ENCODE measurements at regions not wholly inside any gene's neighbourhood (a gene's known extent, or its start where the extent isn't known, plus 50 kb on each side); places are given as distances from the start of the nearest gene placed in this dataset.

DNA sequence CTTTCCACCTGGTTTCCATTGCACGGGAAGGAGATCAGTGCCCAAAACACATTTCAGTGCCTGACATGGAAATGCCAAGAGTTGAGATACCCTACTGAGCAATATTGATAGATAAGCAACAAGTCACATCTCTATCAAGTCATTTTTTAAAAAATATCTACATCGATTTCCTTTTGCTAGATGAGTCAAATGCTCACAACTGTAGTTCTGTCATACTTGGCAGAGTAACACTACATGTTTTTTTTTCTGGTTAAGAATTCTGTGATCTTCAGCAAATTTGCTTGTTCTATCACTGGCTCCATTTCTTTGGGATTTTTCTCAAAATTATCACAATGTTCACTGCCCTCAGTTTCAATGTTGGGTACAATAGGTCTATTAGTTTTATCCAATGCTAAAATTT, 145.4 kb downstream of the ZC3H11B start:
- DNase-seq: no peak

DNA sequence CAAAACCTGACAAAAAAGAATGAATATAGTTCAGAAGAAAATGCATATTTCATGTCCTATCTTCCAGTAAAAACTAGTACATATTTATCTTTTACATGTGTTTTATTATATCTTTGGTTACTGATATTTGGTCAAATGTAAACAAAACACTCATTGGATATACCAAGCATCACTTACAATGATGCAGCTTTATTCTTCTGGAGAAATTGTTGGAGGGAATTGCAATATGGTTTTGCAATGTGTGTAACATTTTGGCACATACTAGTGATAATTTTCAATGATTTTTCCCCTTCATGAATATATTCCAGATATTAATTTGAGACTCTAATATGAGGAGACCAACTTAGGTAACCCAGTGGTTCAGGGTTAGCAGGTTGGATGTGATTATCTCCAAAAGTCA, 146.1 kb downstream of the ZC3H11B start:
- DNase-seq: no peak

DNA sequence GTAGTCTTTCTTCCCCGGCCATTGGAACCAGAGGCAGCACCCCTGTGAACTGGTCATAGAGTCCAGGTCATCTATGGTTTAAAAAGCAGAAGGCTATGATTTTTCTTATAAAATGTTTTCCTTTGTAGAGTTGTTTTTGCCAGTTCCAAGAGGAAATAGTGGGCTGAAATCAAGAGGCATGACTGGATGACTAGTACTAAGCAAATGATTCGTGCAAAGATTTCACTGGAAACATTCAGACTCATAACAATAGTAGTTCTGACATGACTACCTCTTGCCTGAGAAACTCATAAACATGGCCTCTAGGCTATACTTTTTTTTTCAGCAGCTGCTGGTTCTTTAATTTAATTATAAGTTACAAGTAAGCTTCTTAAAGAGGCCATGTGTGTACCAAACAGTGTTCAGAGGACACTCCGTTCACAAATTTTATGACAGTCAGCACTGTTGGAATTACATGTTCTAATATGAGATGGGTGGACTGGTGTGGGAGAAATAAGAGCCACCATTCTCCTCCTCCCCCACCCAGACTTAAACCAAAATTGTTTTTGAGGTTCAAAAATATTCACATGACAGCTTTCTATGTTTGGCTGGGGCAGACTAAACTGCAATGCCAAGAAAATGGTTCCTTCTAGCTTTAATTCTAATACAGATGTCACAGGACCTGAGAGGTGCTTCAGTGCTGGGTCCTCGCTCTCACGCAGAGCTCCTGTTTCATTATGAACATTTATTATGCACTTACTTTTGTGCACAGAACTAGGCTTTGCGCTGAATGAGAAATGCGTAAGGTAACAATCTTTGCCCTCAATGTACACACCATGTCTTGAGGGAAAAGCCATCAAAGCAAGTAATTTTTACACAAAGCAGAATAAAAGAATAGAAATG, 147.5 kb downstream of the ZC3H11B start:
- no peak for DNase-seq

DNA sequence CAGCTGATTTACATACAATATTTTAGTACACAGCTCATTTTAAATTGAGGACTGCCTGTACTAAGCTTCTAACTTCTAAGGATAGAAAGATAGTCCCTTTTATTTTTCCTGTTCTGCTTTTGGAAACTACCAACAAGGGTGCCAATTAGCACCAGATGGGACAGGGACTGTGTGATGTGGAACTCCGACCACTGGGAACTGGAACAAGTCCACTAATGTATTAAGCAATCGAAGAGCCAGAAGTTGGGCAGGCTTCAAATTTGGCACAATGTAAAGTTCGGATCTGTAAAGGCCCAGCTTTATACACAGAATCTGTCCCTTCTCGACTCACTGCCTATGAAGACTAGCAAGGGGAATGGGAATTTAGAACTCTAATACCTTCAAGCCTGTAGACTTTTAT, 149.3 kb downstream of the ZC3H11B start:
- no peak for DNase-seq

DNA sequence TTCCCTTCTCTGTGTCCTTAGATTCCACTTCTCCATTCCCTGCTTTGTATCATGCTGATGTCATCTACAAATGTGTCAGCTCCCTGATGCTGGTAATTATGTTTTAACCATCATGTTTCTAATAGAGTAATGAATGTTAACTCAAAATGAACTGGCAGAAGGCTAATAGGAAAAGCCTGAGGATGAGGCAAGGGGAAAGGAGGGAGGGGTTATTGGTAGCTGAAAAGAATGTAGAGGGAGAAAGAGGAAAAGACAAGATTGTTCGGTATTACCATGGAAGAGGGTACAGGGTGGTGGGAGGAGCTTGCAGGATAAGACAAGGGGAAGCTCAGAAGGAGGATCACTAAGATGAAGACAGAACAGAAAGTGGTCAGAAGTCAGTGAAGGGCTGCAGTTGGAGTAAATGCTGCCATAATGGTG, 150.9 kb downstream of the ZC3H11B start:
- no peak for DNase-seq

DNA sequence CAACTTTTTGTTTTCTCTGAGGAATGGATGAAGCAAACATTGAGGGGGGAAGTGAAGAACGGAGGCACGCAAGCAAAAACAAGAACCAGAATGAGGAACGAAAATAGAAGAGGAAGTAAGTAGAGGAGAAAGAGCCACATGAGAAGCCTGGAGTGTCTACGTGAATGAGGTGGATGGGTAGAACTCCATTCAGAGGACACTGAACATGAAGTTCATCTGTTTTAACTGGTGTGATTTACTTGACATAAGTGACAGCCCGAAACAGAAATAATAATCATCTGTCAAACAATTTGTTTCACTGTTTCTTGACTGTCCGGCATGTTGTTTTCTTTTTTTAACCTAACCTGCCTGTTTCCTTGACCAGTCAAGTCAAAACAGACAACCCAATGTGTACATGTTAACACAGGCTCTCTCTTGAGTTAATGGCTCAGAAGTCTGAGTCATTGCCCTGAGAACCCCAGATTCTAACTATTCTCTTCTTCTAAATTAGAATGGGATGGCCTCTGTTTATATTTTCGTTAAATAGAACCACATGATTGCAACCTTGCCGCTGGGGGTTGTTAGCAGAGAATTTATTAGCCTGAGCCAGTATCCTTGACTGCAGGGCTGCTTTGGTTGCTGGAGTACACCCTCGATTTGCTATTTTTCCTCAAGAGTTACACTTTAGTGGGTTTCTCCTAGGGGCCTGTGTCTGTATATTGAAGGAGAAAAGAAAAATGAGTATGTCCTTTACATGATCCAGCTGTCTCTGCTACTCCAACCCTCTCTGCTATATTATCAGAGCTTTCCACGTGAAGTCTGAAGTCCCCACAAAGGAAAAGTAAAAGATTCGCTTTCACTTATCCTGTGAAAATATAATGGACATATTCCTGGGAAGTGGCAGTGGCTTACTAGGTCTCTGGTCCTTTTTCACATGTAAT, 151.7 kb downstream of the ZC3H11B start:
- no peak for DNase-seq

DNA sequence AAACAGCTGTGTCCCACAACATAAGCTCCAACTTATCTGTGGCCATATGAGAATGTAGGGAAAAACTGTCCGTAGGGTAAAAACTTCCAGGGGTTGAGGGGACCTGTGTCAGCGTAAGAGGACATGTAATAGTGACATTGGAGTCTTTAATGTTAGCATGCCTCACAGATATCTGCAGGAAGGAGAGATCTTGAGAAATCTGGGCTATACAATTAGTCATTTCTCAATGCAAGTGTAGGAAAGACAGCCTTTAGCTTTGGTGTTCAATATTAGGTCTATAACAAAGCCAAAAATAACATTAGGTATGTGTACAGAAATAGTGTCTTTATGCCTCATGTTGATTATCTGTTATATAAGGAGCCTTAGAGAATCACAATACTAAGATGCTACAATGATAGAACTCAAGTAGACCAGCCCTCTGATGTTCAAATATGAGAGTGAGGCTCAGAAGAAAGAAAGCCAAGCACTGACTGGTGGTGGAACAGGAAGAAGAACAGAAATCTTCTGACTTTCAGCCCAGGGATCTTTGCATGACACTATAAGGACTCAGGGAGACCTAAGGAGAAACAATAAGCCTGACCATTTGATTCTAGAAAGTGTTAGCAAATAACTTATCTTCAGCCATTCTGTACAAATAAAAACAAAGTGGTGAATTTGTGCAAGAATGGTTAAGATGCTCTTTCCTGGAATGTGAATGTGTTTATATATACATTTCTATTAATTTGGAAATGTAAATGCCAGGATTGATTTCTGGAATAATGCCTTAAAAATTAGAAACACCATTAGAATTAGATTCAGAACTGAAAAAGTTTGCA, 152.6 kb downstream of the ZC3H11B start:
- no peak for DNase-seq

DNA sequence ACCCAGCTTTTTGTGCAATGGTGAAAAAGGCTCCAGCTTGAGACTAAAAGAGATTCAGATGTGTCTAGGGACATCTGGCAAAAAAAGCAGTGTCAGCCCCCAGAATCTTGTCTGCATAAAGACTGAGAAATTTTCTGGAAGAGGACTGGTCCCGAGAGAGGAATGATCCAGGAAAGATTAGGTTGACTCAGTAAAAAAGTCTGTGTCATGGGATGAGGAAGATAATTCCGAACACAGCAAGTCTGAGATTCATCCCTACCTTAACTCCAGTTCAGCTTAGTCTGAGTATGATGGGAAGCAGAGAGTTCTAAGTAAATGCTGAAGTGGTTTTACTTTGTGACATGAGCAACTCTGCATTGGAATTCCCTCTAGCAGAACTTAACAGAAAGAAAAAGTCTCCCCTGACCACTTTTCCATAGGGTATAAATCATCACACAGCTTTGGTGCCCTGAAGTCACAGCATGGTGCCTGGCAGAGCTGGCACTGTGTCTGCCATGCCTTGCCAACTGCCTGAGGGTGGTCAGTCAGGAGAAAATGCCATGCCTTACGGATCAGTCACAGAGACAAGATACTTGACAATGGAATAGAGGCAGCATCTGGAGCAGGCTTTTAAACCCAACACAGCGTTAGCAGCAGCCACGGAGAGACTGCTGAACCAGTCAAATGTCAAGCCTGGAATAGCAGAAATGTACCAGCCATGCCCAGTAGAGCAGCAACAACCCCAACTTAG, 153.4 kb downstream of the ZC3H11B start:
- no peak for DNase-seq

DNA sequence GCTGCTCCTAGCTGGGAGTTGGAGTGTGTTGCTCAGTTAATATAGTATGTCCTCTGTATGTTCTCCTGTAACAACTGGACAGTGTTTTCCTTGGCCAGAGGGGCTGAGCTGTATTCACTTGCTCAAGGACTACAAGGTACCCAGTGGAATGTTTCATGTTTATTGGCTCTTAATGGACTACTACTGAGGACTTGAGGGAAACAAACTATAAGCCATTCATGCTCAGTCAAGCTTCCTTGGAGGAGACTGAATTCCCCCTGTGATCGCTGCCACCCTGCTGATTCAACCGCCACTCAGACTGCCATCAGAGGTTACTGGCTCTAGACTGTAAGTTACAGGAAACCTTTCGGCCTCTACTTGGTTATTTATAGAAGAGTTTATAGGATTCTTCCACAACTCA, 166.6 kb downstream of the ZC3H11B start:
- DNase-seq: no peak

DNA sequence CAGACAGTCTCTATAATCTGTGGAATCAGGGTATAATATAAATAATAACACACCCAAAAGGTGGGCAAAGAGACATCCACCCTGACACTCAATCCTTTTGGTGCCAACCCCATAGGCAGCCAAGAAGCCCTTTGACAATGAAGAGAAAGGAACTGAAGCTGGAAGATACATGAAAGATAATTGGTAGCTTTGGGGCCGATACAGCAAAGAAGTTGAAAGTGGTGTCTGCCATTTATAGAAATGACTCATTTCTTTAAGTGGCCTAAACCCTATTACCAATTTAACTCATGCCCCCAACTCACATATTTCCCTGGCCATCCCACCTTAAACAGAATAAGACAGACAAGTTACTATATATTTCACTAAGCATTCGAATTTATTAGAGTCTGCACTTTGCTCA, 167.0 kb downstream of the ZC3H11B start:
- no peak for DNase-seq

DNA sequence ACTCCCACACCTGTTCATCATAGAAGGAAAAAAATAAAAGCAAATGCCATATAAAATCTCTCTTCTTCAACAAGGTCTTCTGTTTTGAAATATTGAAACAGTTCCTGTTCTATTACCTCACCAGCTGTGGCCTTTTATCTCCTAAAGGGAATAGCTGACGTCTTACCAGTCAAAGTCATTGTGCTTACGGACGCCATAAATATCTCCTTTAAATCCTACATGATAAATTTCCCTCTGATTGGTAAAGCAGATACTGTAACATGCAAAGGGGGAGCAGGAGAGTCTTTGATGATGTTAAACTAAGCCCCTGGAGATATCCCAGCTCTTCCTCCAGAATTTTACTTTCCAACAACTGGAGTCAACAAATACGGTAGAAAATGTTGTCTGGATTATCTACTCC, 168.4 kb downstream of the ZC3H11B start:
- DNase-seq: no peak

DNA sequence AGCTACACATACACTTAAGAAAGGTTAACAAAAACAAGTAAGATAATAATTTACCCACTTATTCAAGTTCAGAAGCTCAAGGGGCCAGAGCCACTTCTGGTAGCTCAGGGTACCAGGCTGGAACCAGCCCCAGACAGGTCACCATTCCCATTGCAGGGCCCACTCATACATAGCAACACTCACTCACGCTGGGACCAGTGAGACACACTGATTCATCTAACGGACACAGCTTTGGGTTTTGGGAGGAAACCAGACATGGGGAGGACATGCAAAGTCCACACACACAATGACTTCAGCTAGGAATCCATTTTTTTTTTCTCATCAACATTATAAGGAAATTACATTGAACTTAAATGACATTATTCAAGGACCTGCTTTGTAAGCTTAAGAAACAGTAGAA, 169.1 kb downstream of the ZC3H11B start:
- no peak for DNase-seq

DNA sequence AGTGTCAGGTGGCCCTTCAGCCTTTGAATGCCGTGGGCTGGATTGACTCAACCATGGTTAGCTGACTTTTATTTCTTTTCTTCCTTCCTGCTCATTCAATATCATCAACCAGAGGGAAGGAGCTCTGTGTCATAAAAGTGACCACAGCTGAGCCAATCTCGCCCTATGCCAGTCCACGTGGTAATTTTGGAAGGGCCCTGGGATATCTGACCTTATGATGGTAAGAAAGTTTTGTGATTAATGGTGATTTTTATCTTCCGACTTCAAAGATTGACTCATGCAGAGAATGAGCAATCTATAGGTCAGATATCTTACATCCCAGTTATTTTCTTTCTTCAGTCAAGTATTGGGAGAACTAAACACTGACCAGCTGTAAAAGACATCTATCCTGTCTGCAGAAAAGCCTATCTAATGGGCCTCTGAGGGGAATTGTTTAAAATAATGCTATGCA, 170.3 kb downstream of the ZC3H11B start:
- no peak for DNase-seq

DNA sequence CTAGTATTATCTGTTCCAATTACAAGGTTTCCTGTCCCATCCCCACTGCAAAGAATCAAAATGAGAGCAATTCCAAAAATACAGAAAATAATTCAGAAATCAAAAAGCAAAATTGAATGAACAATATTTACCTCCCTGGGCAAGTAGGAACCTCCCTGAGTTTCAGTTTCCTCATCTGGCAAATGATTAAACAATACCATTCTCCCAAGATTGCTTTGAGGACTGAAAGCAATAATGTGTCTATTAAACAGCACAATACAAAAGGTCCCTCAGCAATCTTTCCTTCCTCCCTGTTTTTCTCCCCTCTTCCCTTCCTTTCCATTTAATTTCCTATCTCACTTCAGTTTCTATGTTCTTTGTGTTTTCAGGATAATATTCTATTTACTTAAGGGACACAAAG, 171.0 kb downstream of the ZC3H11B start:
- no peak for DNase-seq

DNA sequence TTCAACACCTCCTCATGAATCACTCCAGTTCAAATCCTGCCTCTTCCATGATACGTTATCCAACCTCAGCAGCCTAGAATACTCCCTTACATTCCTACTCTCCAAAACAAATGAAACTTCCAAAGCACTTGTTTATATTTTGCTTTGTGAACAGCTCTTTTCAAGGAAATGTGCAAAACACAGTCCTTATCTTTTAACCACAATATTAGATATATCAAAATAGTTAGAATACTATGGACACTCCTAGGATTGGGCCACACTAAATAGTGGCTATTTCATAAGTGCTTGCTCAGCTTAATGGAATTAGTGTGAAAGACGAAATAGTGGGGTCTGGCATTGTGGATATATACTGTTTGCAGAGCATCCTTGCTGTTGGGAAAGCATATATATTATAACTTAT, 173.5 kb downstream of the ZC3H11B start:
- no peak for DNase-seq

DNA sequence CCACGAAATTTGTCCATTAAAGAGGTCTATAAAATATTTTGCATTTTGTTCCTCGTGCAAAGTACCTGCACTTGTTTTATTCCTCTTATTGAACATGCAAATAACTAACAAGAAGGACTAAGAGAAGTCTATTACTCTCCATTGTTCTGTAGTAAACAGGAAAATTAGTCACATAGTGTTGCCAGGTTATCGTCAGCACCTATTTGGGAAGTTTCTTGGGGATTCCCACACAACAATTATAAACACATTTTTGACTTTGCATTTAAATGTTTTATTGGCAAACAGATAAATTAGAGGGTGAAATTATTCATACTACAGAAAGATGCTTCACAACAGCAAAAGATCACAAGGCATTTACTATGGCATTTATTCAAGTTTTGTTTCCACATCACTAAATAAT, 174.5 kb downstream of the ZC3H11B start:
- no peak for DNase-seq

DNA sequence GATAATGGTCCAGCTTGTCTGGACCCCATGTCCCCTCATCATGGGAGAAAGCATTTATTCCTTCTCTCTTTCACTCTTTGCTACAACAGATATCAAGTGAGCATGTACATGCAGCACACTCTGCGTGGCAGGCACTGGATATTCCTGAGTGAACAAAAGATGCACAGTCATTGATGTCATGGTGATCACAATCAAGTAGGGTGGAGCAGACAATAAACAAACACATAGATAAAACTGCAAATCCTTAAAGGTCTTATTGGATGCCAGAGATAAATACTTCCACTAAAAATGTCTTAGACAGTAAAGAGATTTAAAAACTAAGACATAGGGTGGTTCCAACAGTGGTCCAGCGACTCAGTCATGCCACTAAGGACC, 178.0 kb downstream of the ZC3H11B start:
- DNase-seq: no peak

DNA sequence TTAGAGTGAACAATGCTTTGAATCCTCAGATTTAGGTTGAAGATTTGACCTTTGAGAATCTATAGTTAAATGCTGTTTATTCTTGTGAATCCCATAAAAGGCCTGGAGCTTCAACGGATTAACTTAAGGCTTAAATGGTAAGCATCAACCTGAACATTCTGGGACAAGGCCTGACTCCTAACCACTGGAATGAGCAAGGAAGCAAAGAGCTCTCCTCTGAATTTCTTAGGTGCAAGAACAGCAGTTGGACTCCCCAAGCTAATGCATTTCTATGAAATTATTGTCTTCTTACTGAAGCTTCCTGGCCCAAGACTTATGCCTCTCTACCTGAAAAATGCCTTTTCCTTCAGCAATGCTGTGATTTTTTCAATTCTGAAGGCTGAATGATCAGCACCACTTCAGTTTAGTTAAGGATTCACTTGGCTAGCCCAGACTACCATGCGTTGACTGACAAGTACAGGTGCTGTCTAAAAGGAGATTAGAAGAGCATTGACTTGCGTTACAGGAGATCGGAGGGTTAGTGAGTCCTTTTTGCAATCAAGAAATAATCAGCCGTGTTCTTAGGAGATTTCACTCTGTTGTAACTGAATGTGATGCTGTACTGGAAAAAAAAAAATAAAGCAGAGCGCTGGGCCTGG, 178.5 kb downstream of the ZC3H11B start:
- no peak for DNase-seq

DNA sequence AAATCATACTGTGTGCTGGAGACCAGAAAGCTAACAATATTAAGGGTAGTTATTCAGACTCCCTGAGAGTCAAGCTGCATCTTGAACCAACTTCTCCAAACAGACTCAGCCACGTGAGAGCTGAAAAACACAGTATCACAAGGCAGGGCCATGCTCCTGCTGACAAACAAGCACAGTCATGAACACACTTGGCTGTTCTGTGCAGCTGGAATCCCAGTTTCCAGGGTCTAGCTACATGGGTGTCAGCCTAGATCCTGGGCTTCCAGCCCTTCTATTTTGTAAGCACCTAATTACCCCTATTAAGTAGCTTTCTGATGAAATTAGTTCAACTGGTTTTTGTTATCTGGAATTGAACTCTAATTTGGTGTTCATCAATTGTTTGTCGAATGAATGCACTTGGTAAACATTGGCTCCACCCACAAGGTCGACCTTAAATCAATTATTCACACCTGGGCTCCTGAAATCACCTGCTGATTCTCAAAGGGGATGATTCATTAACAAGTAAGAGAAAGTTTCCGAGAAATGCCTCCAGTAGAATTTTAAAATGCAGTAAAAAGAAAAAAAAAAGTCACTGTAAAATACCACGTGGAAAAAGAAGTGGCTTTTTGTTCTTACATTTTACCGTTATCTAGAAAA, 179.3 kb downstream of the ZC3H11B start:
- peak; percentile 71 for DNase-seq

DNA sequence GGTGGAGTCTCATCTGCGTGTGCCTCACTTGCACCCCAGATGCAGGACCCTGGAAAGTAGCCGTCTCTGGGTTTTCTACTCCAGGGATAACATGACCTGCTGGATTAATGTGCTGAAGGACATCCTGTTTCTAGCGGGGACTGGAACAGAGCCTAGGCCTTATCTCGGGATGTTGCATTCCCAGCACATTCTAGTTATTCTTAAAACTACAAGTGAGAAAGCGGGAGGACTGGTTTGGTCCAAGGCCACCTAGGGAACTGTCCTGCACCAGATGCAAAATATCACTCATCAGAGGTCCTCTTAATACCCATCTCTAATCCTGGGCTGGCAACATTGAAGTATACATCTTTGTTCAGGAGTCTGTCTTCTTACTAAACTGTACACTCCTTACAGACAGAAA, 179.9 kb downstream of the ZC3H11B start:
- DNase-seq: no peak

DNA sequence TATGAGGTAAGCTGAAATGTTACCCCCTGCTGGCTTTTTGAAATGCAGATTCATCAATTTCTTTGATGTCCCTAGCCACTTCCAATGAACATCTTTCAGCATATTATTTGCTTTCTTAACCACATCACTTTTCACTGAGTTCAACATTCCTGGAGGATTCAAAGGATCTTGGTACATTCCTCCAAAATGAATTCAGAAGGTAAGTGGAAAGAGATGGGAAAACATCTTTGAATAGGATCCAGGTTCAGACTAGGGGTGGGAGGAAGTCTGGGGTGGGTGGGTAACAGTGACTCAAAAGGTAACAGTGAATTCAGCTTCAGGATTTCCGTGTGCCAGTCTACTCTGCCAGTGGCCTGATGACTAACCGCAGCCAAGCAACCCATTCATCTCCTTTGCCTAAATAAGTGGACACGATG, 180.7 kb downstream of the ZC3H11B start:
- no peak for DNase-seq

Measured in NCI-H748 treated with DMSO at 0.1 percent for 48 hours (cell line).